Femur (tissue), 1 donor: ENCODE measurements at regions not wholly inside any gene's neighbourhood (a gene's known extent, or its start where the extent isn't known, plus 50 kb on each side); places are given as distances from the start of the nearest gene placed in this dataset.

Experiments used
- DNase-seq: peaks from one replicate; pipeline ENCODE4 v3.0.0-alpha.2; 2017

DNA sequence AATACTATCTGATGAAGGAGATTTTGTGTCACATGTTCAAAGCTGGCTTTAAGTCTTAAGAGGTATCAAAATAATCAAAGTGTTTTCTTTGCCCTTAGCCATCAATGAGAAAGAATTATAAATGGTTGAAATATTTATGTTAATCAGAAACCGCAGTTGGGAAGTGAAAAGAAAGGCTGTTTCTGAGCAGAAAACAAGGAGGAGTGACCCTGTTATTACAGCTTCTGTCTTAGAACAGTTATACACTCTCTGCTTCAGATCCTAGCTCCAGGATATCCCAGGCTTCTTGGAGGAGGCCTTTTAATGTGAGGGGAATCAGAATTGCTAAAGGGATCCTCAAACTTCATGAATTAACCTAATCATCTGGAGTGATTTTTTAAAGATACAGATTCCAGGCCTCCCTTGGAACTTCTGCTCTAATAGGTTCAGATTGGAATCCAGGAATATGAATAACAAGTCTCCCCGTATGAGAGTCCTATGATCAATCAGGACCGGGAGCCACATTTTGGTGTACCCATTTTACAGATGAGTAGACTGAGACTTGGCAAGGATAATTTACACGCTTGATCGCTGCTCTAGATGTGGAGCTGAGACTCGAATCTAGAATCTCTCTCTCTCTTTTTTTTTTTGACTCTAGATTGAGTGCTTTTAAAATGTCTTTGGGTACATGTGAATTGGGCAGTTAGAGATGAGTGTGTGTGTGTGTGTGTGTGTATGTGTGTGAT is 50.8 kb upstream of the JAG1 start:
- DNase-seq, result no peak

DNA sequence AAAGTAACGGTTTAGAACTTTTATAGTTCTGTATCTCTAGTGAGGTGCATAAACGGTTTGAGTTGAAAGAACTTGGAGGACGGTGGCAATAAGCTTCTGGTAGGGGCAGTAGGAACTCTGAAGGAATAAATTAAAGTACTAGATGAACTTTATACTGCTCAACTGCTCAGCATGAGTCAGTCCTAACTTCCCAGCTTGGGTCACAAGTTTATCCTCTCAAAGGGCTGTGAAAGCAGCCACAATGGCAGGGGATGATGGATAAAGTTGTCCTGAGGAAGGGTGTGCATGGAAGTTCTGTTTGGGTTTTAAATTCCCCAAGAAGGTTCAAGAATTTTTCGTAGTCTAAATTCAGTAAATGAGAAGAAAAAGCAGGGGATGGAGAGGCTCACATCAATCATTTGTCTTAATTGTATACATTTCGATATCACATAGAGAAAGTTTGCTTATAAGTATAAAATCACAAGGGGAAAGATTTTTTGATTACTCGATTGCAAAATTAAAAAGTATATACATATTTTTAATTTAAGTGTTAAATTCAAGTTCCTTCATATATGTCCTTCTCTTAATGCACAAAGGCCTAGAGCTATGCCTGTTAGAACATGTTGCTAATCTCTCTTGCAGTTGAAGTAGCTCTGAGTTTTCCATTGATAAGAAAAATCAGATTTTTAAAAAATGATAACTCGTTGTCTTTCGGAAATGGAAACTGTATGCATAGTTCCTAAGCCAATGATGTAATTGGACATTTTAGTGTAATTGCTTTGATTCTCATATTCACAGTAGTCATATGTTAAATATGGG is 55.3 kb upstream of the JAG1 start:
- no peak for DNase-seq

DNA sequence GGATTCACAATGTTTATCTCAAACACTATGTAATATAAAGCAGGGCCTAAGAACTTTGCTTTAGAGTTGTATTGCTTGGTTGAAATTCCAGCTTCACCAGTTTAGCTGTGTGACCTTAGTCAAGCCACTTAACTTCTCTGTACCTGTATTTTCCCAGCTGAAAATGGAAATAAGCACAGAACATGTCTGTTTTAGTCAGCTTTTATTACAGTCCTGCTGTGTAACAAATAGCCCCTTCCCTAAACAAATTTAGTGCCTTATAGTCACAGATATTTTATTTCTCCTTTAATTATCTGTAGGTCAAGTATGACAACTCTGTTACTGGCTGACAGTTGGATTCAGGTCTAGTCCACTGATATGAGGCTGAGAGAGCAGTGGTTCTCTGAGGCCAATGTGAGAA is 56.0 kb upstream of the JAG1 start:
- no peak for DNase-seq

DNA sequence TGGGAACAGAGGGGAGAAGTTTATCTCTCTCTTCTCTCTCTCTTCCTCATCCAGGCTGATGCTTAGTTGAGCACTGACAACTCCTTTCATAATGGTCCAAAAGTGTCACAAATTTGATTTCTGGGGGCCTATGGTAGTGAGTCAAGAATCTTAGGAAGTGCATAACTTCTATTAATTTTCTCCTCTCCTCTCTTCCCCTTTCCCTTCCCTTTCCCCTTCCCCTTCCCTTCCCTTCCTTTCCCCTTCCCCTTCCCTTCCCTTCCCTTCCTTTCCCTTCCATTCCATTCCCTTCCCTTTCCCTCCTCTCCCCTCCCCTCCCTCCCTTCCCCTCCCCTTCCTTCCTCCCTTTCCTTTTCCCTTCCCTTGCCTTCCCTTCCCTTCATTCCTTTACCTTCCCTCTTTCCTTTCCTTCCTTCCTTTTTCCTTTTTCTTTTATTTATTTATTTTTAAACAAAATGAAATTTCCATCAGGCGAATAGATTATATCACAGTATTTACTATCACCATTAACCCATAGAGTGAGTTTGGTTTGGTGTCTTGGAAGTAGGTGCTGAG is 56.9 kb upstream of the JAG1 start:
- no peak for DNase-seq

DNA sequence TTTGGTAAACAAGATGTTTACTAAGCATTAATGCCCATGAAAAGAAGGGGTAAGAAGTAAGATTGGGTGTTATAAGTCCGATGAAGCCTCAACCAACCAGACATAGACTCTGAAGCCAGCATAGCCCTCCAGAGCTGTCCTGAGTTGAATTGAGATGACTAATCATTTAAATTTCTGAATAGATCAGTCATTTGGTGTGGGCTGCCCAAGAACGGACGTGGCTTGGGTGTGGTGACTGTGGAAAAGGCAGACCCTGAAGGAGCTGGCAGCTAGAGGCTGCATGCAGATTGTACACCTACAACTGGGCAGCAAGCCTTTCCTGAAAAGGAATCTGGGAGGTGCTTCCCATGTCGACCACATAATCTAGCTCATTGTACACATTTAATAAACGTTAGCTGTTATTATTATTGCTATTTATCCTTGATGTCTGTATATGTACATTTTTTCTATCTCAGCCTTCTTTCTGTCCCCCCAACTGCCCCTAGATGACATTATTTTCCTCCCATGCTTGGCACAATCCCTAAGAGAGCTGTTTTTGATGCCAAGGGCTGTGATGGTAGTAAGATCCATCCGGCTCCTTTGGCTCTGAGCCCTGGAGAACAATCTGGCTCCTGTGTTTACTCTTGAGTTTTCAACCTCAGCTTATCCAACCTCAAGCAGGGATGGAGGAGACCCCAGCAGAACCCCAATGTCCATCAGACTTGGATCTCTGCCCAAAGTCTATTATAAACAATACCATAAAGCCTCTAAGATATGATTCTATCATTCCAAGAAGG is 57.6 kb upstream of the JAG1 start:
- no peak for DNase-seq

DNA sequence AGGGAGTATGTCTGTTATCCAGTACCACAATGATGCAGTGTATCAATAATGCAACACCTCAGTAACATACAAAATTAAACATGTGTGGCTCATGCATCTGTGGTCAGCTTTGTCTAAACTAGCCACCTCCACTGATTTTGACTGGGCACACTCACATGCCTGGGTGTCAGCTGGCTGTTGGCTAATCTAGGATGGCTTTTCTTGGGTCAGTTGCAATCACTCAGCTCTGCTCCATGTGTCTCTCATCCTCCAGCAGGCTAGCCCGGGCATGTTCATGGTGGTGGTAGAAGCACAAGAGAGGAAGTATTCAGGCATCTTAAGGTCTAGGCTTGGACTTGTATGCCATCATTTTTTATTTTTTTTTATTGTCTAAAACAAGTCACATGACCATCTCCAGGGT is 59.3 kb upstream of the JAG1 start:
- DNase-seq, result no peak

DNA sequence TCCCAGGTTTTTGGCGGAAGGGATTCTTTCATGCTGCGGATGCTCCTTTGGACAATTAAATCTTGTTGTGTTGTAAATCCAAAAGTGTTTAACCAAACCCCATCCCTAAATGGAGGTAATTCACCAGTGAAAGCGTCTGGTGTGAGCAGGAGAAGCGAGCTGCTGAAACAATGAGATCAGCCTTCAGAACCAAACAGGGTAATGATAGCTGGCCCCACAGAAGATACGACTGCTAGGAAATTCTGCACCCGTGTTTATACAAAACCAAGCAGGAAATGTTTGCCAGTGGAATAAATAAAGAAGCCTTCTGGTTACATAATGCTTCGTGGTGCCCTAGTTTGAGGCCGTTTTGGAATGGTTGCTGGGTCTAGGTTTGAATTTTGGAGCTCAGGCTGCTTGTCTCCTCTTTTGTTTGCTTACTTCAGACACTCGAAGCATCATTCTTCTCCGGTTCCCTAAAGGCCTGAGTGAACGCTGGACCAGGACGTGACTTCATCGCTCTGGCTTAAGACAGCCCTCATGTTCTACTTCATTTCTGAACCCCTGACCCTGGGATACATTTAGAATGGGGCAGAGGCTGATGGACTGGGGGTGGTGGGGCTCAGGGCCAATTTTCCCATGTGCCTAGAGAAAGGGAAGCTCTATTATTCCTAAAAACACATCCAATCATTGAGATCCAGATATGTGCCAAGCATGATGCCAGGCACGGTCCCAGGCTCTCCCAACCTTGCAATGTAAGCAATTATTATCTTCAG is 61.6 kb upstream of the JAG1 start:
- DNase-seq, result no peak

DNA sequence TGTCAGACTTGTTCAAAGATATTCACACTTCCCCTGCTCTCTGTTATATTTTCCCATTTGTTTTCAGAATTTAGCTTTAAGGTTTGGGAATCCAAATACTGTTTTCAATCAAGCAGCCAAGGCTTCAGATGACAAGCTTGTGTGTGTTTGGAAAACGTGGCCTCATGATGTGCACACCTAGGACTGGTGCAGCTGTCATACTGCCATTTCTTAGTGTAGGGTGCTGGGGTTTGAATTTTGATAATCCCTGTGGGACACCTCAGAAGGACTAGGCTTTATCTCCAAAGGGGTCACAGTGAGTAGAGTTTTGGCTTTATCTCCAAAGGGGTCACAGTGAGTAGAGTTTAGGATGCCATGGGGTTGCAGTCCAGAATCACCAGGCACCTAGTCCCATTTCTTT is 65.3 kb upstream of the JAG1 start:
- DNase-seq, result no peak

DNA sequence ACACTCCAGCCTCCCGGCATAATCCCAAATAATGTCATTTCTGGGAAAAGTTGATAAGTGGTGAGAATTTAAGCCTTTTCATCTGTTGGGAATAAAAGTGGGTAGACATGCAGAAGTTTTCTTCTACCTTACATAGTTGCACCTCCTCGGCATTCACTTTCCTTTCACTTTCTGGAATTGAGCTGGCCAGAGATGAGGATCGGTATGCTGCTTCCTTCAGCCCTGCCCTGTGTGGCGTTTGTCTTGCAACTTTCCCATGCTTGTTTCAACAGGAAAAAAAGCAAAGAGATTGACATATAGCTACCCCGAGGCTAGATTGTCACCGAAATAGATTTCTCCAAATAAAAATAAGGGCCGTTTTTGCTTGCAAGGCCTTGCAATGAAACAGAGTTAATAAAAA is 65.8 kb upstream of the JAG1 start:
- no peak for DNase-seq

DNA sequence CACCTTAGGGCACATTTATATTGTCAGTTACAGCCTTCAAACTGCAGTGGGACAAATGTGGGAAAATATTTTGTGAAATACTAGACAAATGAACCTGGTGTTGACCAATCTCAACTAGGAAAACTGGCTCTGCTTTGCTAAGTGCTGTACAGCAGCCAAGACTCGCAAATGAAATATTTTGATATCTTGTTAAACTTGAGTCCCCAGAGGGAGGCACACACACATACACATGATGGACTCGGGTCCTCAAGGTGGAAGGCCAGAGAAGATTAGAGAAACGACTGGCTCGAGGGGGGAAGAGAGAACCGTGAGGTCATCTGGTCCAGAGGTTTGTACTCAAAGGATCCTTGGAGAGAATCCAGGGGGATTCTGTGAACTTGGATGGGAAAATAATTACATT is 67.3 kb upstream of the JAG1 start:
- DNase-seq, result no peak

DNA sequence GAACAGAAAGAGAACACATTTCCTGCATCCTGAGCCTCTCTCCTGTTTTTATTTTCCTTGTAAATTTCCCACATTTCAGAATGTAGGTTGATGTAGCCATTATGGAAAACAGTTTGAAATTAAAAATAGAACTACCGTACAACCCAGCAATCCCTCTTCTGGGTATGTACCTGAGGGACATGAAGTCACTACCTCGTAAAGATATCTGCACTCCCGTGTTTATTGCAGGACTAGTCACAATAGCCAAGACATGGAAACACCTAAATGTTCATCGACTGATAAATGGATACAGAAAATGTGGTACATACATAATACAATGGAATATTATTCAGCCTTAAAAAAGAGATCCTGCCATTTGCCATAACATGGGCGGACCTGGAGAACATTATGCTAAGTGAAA is 72.0 kb upstream of the JAG1 start:
- no peak for DNase-seq

DNA sequence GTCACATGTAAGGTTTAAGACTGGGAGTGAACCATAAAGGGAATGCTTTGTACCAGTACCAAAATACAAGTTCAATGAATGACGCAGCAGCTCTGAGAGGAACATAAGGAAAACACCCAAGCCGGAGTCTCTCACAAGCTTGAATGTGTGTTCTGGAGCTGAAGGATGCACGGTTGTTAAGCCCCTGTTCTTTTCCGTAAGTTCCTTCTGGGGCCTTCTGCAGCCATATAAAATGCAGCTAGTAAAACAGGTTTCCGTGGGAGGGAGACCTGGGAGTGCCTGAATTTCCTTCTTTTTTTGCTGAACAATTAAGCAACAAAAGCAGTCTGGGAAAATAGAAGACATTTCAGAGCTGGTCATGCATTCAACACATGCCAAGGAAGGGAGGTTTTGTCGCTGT is 73.2 kb upstream of the JAG1 start:
- DNase-seq, result no peak

DNA sequence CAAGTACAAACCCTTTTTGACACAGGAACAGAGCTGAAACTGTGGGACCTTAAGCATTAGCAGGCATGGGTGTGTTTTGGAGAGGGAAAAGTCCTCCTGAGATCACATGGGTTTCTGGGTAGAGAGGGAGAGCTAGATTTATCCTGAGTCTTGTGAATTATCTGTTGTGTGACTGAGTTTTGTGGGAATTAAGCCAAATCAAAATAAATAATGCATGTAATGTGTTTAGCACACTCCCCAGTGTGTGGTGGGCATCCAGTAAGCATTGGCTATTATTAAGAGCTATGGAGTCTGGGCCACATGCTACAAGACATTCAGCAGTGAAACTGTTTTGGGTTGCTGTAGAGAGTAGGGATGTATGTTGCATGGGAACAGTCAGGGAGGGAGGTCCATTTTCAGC is 75.3 kb upstream of the JAG1 start:
- no peak for DNase-seq

DNA sequence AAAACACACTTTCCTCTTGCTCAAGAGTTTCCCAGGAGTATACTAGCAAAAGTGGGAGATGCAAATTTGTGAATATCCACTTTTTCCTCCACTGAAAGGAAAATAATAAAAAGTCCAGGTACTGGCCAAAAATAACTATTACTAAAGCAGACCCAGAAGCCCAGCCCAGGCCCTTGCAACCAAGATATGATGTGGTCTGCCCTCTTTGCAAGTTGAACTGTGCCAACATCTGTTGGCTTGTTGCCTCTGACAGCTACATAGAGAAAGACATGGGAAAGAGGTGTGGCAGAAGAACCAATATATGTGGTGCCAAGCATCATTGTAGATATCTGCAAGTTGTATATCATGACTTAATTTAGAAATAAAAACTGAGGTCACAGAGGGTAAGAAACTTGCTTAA is 78.4 kb upstream of the JAG1 start:
- no peak for DNase-seq

DNA sequence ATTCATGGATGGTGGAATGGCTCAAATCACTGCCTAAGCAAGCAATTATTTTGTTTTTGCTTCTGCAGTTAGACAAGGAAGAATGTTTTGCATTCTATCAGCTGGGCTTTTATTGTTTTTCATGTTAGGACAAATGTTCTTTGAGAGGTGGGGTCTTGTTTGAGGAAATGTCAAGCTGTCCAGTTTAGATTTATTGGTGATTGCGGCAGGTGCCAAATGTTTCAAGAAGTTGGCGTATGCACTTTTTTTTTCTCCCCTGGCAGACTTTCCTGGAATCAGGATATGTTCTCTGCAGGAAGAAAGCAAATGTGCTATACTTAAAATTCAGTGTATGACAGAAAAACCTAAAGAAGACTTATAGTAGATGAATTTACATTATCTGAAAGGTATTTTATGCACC is 81.0 kb upstream of the JAG1 start:
- DNase-seq, result no peak

DNA sequence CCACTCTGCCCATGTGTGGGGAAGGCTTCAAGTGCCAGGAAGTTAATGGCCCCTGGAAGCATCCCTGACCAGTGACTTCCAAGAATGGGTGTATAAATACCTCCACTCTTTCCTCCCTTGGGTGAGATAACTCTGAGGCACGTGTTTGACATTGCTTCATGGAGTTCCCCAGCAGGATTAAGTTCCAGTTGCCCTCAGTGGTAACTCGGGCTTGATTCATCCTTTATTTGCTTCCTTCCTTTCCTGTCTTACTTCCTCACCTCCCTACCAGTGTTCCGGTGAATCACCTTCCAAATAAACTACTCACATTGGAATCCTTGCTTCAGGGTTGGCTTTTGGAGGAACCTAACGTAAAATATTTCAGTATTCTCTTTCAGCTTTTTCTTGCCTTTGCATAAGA is 84.6 kb upstream of the JAG1 start:
- DNase-seq, result no peak

DNA sequence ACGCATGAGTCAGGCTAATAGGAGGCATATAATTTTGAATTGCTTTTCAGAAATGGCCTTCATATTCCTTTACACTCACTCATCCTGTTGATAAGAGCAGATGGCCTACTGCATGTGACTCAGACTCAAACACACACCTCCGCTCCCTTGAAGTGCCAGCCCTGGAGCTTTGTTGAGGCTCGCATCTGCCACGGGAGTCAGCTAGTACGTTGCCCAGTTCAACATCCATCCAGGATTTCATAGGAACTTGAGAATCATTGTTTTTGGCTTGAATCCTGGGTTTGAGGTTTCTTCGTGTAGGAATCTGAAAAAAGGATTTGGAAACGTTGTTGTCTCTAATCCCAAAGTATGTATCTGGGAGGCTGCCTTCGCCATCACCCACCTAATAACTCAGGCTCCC is 87.4 kb upstream of the JAG1 start:
- DNase-seq, result peak; percentile 37

DNA sequence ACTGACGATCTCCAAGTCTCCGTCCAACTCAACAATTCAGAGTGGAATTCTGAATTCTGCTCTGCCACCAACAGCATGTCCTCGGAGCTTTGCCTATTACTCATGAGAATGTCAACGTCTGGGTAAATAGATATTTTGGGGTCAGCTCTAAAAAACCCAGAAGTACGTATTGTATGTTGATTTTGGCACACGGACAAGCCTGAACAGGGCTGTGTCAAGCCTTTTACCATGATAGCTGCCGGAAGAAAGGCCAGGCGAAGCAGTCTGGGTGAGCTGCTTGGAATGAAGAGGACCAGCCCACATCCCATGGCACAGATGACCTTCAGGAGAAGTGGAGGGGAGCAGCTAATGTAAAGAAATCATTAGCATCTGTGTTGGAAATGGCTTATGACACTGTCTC is 88.0 kb upstream of the JAG1 start:
- peak; percentile 46 for DNase-seq

DNA sequence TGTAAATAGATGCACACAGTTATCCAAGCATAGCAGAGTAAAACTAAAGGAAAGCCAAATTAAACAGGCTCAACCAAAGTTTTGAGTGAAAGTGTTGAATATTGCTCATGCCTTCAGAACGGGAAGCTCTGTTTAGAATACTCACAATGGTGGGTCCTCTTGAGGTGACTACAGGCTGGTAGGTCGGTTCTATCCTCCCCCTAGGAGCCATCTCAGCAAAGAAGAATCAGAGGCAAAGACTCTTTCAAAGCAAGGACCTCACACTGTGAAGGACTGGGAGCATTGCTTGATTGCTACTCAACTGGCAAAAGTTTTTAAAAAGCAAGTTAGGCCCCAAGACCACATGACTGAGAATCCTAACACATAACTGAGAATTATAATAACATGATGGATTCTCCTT is 88.4 kb upstream of the JAG1 start:
- DNase-seq, result no peak

DNA sequence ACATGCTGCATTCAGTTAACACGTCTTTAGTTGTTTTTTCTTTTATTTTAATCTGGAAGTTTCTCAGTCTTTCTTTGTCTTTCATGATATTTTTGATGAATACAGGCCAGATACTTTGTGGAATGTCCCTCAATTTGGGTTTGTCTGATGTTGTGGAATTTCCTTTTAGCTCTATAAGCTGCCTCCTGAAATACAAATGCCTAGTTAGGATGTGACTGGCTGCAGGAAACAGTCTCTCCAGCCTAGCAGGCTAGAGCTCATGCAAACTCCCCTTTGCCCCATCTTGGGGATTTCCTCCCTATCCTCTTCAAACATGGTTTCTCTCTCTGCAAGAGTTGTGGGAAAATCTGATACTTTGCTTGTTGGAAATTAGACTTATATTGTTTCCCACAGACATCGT is 89.3 kb upstream of the JAG1 start:
- DNase-seq, result no peak

DNA sequence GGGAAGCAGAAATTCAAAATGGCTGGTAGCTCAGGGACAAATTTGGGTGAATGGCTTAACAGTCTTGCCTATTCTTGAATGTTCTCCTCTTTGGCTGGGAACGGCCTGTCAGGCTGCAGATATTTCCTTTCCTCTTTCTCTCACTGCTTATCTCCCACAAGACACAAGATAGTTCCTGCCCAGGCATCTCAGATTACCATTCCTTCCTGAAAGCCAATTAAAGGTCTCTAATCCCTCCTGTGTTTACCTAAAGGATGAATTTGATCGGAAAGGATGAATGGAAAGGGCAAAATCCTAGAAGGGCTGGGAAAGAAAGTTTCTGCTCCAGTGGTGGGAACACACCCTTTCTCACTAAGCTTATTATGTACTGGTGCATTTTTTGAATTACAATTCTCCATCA is 95.9 kb upstream of the JAG1 start:
- no peak for DNase-seq

DNA sequence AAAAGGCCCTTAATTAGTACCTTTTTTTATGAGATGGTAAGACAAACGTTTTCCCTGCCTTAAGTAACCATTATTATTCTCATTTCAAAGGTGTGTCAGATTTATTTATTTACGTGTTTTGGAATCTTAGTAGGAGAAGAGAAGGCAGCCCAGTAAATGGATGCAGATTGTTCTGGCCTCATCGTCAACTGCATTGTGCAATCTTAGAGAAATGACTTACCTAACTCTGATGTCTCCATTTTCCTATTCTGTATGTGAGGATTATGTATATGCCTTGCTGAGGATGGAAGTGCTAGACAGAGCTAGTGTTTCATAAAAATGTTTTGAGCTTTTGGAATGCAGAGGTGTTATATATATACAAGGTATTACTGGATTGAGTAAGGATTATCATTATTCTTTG is 97.0 kb upstream of the JAG1 start:
- no peak for DNase-seq
